Right cardiac atrium (tissue), 5 donors: ENCODE measurements at regions not wholly inside any gene's neighbourhood (a gene's known extent, or its start where the extent isn't known, plus 50 kb on each side); places are given as distances from the start of the nearest gene placed in this dataset.

Source experiments
- ATAC-seq, 2 donors: fragments of 200-7000 bp; cut with Tn5 transposase; one replicate each; pipeline versions ENCODE4 v1.8.0 to v1.9.1; 2020; ENCODE audit warnings: moderate library complexity in 2 of 2, mild to moderate bottlenecking in 1 of 2
- DNase-seq, 3 donors: peaks; one replicate each; pipeline ENCODE4 v3.0.0-alpha.2; 2020
- H3K27ac ChIP-seq: one replicate; pipeline ENCODE4 v1.5.1; 2013; ENCODE audit warnings: mild to moderate bottlenecking, low read length, control low read depth, moderate library complexity
- H3K27me3 ChIP-seq: one replicate; pipeline ENCODE4 v1.6.1; 2013; ENCODE audit not compliant: control insufficient read depth, insufficient read depth
- H3K4me1 ChIP-seq: one replicate; pipeline ENCODE4 v1.6.1; 2013; ENCODE audit warnings: low read length; ENCODE audit not compliant: control insufficient read depth, insufficient read depth
- H3K4me3 ChIP-seq: one replicate; pipeline ENCODE4 v1.5.1; 2013; ENCODE audit warnings: low read length, control low read depth
- H3K9me3 ChIP-seq: one replicate; pipeline ENCODE4 v1.6.1; 2013; ENCODE audit warnings: low read length; ENCODE audit not compliant: control insufficient read depth
- WGBS: extraction: QIAGEN DNeasy Blood & Tissue Kit; methylation state at CpG from one replicate; pipeline ENCODE4 v1.1.7; 2013; 5-methylcytosine and 5-hydroxymethylcytosine counted together
- intact Hi-C, 4 donors: fragments of 100-400 bp; cut with DNase I; formaldehyde crosslinking; loops; one replicate each; pipeline versions ENCODE4 v1.11.0 to v1.14.0; 2022 to 2023
- donor health status: healthy with polysubstance abuse.
- donor health status: DM: no; HTN: yes; CAD: no.
- donor health status: DM: no; HTN: no; CAD: no.
- donor health status: DM: no; HTN: yes; CAD: no; lungs with severe emphysema.
- donor health status: DM: yes; HTN: yes; CAD: no.

- Histone ChIP-seq H3K27ac (no peak overlapping the region), H3K4me1 (no peaks in the 10 kb centered on the region), H3K27me3 (no peaks in the 10 kb centered on the region), H3K4me3 (no peak overlapping the region), H3K9me3 (no peaks in the 10 kb centered on the region)
- intact Hi-C loops = no loop called here
- ATAC-seq (no peak), DNase-seq (no peak)
- WGBS = 97% methylated on average over 3 of the region's 3 CpGs
These were observed 62.0 kb downstream of the CNGA2 start for GRCh38 chrX:151796576-151796975.

- intact Hi-C loops = no loop called here
- 83% methylated on average over 7 of the region's 7 CpGs for WGBS
- no peaks in the 10 kb centered on the region for H3K4me1 ChIP-seq
- DNase-seq (no peak), ATAC-seq (no peak)
- H3K9me3 ChIP-seq = no peaks in the 10 kb centered on the region
- H3K27me3 ChIP-seq = no peaks in the 10 kb centered on the region
- H3K27ac ChIP-seq = no peak overlapping the region
- no peak overlapping the region for H3K4me3 ChIP-seq
These were observed 67.4 kb downstream of the CNGA2 start for GRCh38 chrX:151801980-151802379.

GRCh38 chrX:151806967-151807540 lies 72.5 kb downstream of the CNGA2 start:
- Histone ChIP-seq H3K9me3 (no peaks in the 10 kb centered on the region), H3K4me3 (no peak overlapping the region), H3K27me3 (no peaks in the 10 kb centered on the region), H3K4me1 (no peaks in the 10 kb centered on the region), H3K27ac (no peak overlapping the region)
- WGBS = 85% methylated on average over 5 of the region's 5 CpGs
- intact Hi-C loops = no loop called here
- no peak for ATAC-seq
- no peak for DNase-seq

GRCh38 chrX:151812661-151813060 lies 78.1 kb downstream of the CNGA2 start:
- WGBS = 60% methylated on average over 2 of the region's 2 CpGs
- Histone ChIP-seq H3K27me3 (no peaks in the 10 kb centered on the region), H3K9me3 (no peaks in the 10 kb centered on the region), H3K27ac (no peak overlapping the region), H3K4me3 (no peak overlapping the region), H3K4me1 (no peaks in the 10 kb centered on the region)
- intact Hi-C loops = no loop called here
- DNase-seq (no peak), ATAC-seq (no peak)

- intact Hi-C loops = no loop called here
- no peak for ATAC-seq
- no peak for DNase-seq
- H3K4me3 ChIP-seq = no peak overlapping the region
- no peaks in the 10 kb centered on the region for H3K9me3 ChIP-seq
- no peaks in the 10 kb centered on the region for H3K4me1 ChIP-seq
- 100% methylated on average over 1 of the region's 1 CpG for WGBS
- no peak overlapping the region for H3K27ac ChIP-seq
- H3K27me3 ChIP-seq = no peaks in the 10 kb centered on the region
These were observed 80.2 kb downstream of the CNGA2 start for GRCh38 chrX:151814767-151815166.

GRCh38 chrX:151815398-151815797 lies 80.9 kb downstream of the CNGA2 start:
- Histone ChIP-seq H3K9me3 (no peaks in the 10 kb centered on the region), H3K4me1 (no peaks in the 10 kb centered on the region), H3K27ac (no peak overlapping the region), H3K27me3 (no peaks in the 10 kb centered on the region), H3K4me3 (no peak overlapping the region)
- DNase-seq (no peak), ATAC-seq (no peak)
- 84% methylated on average over 2 of the region's 2 CpGs for WGBS
- intact Hi-C loops = no loop called here

- intact Hi-C loops = no loop called here
- WGBS = 25% methylated on average over 2 of the region's 2 CpGs
- Histone ChIP-seq H3K9me3 (no peaks in the 10 kb centered on the region), H3K27ac (no peak overlapping the region), H3K27me3 (no peaks in the 10 kb centered on the region), H3K4me3 (no peak overlapping the region), H3K4me1 (no peaks in the 10 kb centered on the region)
- no peak for DNase-seq
- no peak for ATAC-seq
These were observed 82.4 kb downstream of the CNGA2 start for GRCh38 chrX:151816934-151817333.

- WGBS = 72% methylated on average over 2 of the region's 2 CpGs
- ATAC-seq (no peak), DNase-seq (no peak)
These were observed 84.3 kb downstream of the CNGA2 start for GRCh38 chrX:151818828-151819227.

GRCh38 chrX:151821226-151821625 lies 86.7 kb downstream of the CNGA2 start:
- ATAC-seq = no peak
- intact Hi-C loops = no loop called here
- H3K27me3 ChIP-seq = no peaks in the 10 kb centered on the region
- no peaks in the 10 kb centered on the region for H3K9me3 ChIP-seq
- H3K27ac ChIP-seq = no peak overlapping the region
- H3K4me1 ChIP-seq = no peaks in the 10 kb centered on the region
- H3K4me3 ChIP-seq = no peak overlapping the region
- no peak for DNase-seq
- WGBS = 94% methylated on average over 10 of the region's 10 CpGs

More at GRCh38 chrX:151818828-151819227, 84.3 kb downstream of the CNGA2 start:
- intact Hi-C loops = no loop called here
- H3K4me3 ChIP-seq = no peak overlapping the region
- H3K27ac ChIP-seq = no peak overlapping the region
- no peaks in the 10 kb centered on the region for H3K27me3 ChIP-seq
- H3K9me3 ChIP-seq = no peaks in the 10 kb centered on the region
- no peaks in the 10 kb centered on the region for H3K4me1 ChIP-seq

- intact Hi-C loops = no loop called here
- no peaks in the 10 kb centered on the region for H3K27me3 ChIP-seq
- WGBS = 75% methylated on average over 3 of the region's 3 CpGs
- ATAC-seq (no peak), DNase-seq (no peak)
- peaks cover 2% of the 10 kb centered on the region for H3K4me1 ChIP-seq
- H3K9me3 ChIP-seq = no peaks in the 10 kb centered on the region
- no peak overlapping the region for H3K27ac ChIP-seq
- H3K4me3 ChIP-seq = no peak overlapping the region
These were observed 87.7 kb upstream of the MAGEA4 start for GRCh38 chrX:151825007-151825406.

GRCh38 chrX:151825925-151826485 lies 86.7 kb upstream of the MAGEA4 start:
- H3K9me3 ChIP-seq = no peaks in the 10 kb centered on the region

More at GRCh38 chrX:151825925-151826485, 86.7 kb upstream of the MAGEA4 start:
- no peak overlapping the region for H3K4me3 ChIP-seq
- H3K27ac ChIP-seq = no peak overlapping the region
- peaks cover 2% of the 10 kb centered on the region for H3K4me1 ChIP-seq
- ATAC-seq (peak; percentile 60), DNase-seq (peak in 2 of 3 donors; percentile 22 to 34)
- 71% methylated on average over 4 of the region's 4 CpGs for WGBS
- H3K27me3 ChIP-seq = no peaks in the 10 kb centered on the region
- intact Hi-C loops = no loop called here
